Stimulated activated CD4-positive, alpha-beta T cell treated with anti-CD3 and anti-CD28 coated beads, Interleukin-12 subunit alpha, Interleukin-12 subunit beta, amount 100 ng/mL, for 4 hours (primary cell): ENCODE measurements at regions not wholly inside any gene's neighbourhood (a gene's known extent, or its start where the extent isn't known, plus 50 kb on each side); places are given as distances from the start of the nearest gene placed in this dataset.

ENCODE experiments used
- DNase-seq: peaks from one replicate; pipeline ENCODE4 v3.0.0-alpha.2; 2020

DNA sequence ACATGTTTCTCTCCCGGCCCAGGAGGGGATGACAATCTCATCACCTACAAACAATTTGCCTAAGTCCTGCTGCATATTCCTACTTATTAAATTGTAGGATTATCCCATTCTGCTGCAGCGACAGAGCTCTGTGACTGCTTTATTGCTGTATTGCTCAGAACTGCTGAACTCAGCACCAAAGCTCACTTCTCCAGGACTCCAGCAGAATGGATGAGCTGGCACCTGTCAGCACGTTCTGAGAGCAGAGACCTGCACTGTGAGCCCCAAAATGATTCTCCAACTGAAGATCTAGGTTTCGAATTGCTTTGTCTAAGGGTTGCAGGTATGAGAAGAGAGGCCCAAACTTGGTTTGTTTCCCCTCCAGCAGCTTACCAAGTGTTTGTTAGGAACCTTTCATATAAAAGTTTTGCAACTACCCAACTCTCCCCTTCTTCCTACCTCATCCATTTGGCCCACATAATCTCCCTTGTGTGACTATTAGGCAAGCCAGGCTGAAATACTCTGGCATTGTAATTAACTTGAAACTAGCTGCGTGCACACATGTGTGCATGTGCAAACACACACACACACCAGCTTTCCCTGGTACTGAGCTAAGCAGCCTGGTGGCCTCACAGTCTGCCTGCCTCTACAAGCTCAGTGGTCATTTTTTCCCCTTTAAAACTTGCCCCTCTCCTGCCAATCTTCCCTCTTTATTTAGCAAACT lies 161.4 kb upstream of the CAMK1G start:
- DNase-seq, result no peak

DNA sequence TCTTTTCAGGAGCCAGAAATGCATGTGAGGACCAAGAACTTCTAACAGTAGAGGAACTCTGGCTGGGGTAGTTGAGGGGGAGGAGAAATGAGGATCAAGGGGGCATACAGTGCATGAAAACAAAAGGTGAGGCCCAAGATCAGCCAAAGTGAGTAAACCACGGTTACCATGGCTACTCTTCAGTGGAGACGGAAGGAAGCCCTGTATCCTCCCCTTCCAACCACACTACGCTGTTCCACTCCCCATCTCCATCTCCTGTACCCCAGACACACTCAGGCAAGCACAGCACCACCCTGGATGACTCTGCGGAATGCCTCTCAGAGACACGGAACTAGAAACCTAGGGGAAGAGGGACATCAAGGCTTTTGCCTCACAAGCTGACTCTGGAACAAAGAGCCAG lies 157.6 kb upstream of the CAMK1G start:
- no peak for DNase-seq

DNA sequence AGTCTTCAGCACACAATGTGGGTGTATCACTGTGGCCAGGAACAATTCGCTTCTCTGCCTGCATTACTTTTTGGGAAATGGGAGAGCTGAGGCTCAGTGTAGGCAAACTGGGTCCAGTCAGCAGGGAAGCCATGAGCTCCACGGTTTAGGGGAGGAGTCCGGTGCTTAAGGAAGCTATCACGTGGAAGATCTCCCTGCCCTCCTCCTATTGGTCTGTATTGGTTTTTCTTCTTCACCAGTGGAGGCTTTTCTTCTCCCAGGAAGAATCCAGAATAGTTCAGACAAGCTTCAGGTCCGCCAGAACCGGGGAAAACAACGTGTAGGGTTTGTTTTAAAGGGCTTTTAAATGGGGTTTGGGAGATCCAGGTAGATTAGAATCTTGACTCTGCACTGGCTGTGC lies 156.2 kb upstream of the CAMK1G start:
- DNase-seq, result no peak

- no peak for DNase-seq
Observed at GRCh38 chr1:209427811-209428210, 155.7 kb upstream of the CAMK1G start.

GRCh38 chr1:209428241-209428921 lies 155.1 kb upstream of the CAMK1G start:
- no peak for DNase-seq

- DNase-seq, result no peak
Observed at GRCh38 chr1:209429611-209430010, 153.9 kb upstream of the CAMK1G start.

DNA sequence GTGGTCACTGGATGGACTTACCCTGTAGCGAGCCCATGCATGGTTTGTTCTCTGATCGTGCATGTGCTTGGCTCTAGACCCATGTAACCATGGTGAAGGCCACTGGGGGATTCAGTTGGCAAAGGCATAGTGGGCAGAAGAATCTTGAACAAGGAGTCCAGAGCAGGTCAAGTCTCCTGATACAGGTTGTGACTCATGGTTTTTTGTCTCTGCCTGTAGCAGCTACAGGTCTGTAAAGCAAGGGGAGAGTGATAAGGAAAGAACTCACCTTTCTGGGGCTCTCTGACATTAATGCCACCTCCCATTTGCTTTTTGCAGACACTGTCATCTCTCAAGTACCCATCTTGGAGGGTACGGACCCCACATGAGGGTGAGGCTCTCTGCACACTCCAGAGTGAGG lies 153.4 kb upstream of the CAMK1G start:
- DNase-seq, result no peak

DNA sequence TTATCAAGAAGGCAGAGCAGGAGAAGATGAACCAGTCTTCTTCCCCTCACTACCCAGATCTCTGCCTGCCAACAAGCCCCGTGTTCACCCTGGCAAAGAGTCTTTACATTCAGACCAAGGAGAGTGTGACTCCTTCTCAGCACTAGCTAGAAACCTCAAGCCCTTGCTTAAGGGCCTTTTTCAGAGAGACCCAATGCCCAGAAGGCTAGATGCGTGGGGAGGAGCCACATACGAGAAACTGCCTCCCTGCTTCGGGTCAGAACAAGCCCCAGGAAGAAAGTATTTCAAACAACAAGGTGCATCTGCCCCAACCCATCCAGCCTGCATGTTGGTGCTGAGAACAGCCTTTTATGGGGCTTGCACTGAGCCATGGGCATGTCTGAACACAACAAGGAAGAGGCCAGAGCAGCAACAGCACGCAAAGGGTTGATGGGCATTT lies 152.7 kb upstream of the CAMK1G start:
- DNase-seq, result no peak

DNA sequence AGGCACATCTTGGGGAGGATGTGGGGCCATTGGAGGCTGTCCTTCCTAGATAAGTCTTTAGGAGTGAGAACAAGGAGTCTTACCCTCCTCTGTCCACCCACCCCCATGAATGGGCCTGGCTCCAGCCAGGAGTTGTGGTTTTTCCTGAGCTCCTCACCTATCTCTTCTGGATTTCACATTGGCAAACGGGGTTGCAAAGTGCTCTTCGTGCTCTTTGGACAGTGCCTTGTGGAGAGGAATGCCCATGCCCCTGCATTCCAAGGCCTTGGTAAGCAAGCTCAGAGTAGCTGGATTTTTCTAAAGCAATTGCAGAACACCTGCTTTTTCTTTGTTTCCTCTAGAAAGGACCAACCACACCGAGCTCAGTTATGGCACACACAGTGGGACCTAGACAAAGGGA lies 152.1 kb upstream of the CAMK1G start:
- DNase-seq, result no peak

DNA sequence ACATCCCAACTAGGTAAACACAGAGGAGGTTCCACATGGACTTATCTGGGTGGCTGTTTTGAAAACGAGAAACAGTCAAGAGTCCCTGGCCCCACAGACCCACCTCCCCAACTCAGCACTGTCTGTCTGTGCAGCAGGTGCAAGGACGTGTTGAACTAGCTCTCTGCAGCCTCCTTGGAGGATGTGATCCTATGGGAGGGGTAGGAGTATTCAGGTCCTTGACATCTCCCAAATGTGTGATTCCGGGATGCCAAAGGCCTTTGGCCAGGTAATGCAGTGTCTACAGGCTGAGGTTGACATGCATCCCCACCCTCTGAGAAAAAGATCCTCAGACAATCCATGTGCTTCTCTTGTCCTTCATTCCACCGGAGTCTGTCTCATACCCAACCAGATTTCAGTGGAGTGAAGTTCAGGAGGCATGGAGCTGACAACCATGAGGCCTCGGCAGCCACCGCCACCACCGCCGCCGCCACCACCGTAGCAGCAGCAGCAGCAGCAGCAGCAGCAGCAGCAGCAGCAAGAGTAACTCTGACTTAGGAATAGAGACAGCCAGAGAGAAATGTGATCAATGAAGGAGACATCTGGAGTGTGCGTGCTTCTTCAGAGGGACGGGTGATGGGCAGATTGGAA lies 151.6 kb upstream of the CAMK1G start:
- no peak for DNase-seq

DNA sequence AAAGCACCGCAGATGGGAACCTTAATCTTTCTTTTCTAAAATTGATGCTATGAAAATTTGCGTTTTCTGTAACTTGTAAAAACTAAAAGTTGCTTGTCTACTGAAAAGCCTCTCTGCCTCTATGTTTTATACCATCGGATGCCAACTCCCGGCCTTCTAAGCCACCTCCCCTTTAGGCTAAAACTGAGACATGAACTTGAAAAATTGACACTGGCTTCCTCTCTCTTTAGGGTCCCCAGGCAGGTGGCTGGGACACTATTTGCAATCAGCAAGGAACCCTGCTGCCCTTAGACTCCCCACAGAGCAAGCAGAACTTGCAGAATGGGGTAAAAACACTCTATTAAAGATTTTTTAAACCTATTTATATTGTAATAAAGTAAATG lies 151.1 kb upstream of the CAMK1G start:
- no peak for DNase-seq

GRCh38 chr1:209433649-209434031 lies 149.9 kb upstream of the CAMK1G start:
- no peak for DNase-seq

DNA sequence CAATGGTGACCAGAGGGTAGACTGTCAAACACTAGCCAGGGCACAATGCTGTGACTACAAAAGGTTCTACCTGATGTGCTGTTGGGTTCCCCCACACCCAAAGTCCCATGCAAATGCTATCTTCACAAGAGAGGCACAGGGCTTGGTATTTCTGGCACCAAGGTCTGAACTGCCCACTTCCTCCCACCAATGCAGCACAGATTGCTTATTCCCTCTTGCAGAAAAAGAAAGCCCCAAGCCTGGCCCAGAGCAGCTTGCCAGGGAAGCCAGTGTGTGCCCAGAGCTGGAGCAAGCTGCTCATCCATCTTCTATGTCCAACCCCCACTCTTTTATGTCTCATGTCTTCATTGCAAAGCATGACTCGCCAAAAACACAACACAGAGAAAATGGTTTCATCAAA lies 149.4 kb upstream of the CAMK1G start:
- no peak for DNase-seq

GRCh38 chr1:209434631-209435217 lies 148.8 kb upstream of the CAMK1G start:
- DNase-seq, result no peak

DNA sequence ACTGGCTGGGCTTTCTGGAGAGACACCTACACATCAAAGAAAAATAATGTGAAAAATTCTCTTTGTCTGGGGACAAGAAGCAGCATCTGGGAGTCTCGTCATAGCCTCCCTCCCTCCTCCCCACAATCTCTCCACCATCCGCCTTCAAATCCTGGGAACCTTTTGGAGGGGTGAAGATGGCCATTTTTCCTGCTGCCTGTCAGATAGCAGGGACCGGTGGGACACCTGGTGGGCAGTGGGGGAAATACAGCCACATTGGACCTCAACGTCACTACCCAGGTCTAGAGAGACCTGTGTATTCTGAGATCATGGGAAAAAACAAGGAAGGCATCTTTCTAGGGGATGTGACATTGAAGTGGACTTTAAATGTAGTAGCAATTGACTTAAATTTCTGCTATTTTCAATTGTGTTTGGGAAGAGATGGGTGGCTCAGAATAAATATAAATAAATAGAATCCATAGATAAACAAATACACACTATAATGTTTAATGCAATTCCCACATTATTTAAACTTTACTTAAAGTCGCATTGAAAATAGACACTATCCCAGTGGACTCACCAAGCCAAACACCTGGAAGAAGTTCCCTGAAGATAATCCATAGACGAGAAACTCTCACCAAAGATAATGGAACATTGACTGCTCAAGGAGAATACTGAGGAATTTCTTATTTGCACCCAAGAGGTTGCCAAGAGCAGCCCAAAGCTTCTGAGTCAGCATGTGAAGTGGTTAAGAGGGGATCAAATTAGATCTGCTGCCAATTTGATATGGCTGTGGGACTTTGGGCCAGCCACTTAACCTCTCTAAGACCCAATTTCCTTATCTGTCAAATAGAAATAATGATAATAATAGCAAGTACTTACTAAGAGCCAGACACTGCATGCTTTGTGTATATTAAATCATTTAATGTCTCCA lies 147.6 kb upstream of the CAMK1G start:
- DNase-seq, result peak; percentile 25

- DNase-seq, result no peak
Observed at GRCh38 chr1:209439828-209440227, 143.7 kb upstream of the CAMK1G start.

- no peak for DNase-seq
Observed at GRCh38 chr1:209443361-209443931, 140.1 kb upstream of the CAMK1G start.

DNA sequence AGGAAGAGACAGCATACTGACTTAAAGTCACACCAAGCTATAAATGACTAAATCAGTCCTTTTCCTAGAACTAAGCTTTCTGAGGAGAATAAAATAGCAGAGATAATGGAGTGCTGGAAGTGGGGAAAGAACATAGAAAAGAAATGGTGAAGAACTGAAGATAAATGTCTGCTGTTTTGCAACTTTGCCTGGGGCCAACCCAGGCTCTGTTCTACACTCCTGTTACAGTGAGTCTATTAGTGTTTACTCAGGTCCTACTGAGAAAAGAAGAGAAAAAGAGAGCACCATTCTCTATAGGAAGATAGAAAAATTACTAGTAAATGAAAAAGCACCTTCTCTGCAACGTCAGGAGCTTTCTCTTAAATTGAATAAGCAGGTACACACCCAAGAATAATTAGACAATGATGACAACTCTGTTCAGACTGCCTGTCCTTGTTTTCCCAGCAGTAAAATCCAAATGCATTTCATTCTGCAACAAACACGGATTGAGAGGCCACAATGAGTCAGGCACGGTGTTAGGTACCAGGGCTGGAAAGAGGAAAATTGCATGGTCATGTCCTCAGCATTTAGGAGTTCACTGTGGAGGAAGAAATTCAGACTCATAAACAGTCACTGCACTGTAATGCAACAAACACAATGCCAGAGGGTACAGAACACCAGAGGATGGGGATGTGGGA lies 139.4 kb upstream of the CAMK1G start:
- no peak for DNase-seq

DNA sequence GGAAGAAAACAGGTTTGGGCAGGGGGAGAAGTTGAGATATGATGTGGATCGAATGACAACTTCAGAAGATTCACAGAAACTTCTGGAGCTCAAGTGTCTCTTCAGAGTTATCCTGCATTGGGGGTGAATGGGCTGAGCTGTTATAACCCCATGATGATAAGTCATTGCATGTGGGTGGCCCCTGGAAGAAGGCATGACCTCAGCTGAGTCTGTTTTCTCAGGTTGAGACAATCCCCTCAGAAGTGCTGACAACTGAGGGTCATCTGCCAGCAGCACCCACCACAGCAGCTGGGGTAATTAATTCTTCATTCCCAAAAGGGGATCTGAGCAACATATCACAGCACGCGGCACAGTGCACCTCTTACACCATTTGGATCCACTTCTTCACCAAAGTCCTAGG lies 138.6 kb upstream of the CAMK1G start:
- DNase-seq, result no peak

DNA sequence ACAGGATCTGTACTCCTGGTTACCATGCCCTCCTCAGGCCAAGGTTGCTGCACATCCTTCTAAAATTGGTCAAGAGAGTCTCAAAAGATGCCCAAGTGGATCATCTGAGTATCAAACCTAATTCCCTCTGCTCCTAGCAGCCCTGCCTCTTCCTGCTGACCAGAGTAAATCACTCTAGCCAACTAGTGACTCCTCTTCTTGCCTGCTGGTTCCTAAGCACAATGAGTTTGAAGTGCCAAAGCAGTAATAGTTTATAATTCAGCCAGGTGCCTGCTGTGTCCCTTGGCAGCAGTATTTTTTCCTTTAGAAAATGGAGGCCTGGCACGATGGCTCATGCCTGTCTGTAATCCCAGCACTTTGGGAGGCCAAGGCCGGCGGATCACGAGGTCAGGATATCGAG lies 137.9 kb upstream of the CAMK1G start:
- DNase-seq, result no peak

DNA sequence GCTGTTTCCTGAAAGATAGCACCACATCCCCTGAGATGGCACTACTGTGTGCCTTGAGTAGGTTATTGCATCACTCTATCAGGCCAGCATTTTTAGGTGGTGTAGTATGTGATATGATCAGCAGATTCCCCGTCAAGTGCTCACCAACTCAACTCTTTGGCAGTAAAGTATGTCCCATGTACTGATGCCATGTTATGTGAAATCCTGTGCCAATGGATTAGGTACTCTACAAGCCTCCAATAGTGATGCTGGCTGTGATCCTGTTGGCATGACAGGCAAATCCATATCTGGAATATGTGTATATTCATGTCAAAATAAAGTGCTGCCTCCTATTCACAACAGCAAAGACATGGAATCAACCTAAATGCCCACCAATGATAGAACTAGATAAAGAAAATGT lies 137.2 kb upstream of the CAMK1G start:
- no peak for DNase-seq
